Right hindlimb (tissue), 1 donor: ENCODE measurements at regions not wholly inside any gene's neighbourhood (a gene's known extent, or its start where the extent isn't known, plus 50 kb on each side); places are given as distances from the start of the nearest gene placed in this dataset.
"Not testable (repeated sequence)": the region's sequence is repeated elsewhere in the genome, so short reads cannot be mapped to it uniquely, and the experiment has no call there.

Experiments
- DNase-seq: peaks from one replicate; pipeline ENCODE4 v3.0.0-alpha.2; 2018

DNA sequence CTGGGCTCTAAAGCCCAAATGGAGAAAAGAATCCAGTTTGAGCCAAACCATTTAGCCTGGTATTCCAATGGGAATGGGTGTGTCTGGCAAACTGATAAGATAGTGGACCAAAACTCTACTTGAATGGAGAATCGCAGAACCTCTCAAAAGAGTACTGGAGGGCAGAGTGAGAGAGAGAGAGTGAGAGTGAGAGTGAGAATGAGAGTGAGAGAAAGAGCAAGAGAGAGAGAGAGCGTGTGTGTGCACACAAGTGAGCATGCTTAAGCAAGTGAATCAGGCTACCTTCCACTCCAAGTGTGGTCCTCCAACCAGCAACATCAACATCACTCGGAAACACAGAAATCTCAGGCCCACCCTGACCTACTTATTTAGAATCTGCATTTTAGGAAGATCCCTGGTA lies 58.8 kb downstream of the UQCRFS1 start:
- DNase-seq = no peak

- no peak for DNase-seq
These were observed 67.2 kb downstream of the UQCRFS1 start for GRCh38 chr19:29145756-29146155.

GRCh38 chr19:29143183-29143582 lies 69.8 kb downstream of the UQCRFS1 start:
- DNase-seq = no peak

DNA sequence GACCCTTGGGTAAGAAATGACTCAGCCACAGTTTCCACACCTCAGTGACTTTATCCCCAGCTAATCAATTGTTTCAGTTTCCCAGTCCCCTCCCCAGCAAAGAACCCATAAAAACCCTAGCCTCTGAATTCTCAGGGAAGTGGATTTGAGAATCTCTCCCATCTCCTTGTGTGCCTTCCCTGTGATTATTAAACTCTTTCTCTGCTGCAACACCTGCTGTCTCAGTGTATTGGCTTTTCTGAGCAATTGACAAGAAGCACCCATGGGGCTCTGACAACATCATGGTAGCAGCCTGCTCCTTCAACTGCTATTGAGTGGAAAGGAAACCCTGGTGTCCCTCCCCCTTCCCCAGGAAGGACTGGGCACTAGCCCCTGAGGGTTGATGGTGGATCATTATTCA lies 73.7 kb downstream of the UQCRFS1 start:
- no peak for DNase-seq

- DNase-seq = not testable (repeated sequence)
These were observed 74.7 kb downstream of the UQCRFS1 start for GRCh38 chr19:29138206-29138605.

DNA sequence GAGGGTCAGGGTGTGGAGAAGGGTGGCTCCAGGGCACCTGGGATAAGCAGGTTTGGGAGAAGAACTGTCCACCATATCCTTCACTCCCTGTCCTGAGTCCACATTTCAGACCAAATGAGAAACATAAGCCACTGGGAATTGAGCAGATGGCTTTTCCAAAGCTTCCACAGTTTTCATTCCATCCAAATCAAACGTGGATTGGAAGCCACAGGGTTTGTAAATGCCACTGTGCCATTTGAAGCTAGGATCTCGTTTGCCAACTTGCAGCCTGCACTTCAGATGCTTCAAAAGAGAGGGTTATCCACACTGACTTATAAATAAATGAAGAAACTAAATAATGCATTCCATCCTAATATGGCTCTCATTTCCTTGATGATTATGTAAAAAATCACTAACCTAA lies 81.5 kb downstream of the UQCRFS1 start:
- DNase-seq = no peak

DNA sequence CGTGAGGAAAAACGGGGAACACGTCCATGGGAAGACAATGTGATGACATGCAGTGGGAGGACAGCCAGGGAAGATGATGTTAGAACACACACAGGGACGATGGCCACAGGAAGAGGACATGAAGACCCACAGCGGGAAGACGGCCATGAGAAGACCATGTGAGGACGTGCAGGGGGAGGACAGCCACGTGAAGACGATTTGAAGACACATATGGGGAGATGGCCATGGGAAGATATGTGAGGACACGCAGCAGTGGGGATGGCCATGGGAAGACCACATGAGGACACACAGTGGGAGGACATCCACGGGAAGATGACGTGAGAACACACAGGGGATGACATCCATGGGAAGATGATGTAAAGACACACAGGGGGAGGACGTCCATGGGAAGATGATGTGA lies 83.8 kb downstream of the UQCRFS1 start:
- DNase-seq = no peak

- no peak for DNase-seq
These were observed 84.7 kb downstream of the UQCRFS1 start for GRCh38 chr19:29128203-29128602.

- DNase-seq = no peak
These were observed 90.8 kb downstream of the UQCRFS1 start for GRCh38 chr19:29122185-29122584.

GRCh38 chr19:29121684-29122083 lies 91.3 kb downstream of the UQCRFS1 start:
- no peak for DNase-seq

- no peak for DNase-seq
These were observed 92.5 kb downstream of the UQCRFS1 start for GRCh38 chr19:29120466-29120865.

DNA sequence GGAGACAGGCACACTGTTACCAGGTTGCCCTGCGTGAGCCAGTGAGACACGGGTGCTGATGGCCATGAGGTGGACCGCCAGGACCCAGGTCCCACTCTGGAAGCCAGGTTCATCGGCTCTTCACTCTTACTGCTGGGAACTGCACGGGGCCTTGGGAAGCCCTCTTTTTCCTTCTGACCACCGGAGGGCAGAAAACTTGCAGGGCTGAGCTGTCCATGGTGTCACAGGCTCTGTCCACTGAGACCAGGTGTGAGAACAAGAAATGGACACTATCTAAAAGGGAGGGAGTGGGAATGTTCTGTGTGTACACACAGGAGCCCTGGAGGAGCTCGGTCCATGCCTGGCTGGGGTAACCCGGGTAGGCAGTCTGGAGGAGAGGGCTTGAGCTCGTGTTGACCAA lies 93.4 kb downstream of the UQCRFS1 start:
- DNase-seq = no peak

- no peak for DNase-seq
These were observed 94.6 kb downstream of the UQCRFS1 start for GRCh38 chr19:29118389-29118788.

DNA sequence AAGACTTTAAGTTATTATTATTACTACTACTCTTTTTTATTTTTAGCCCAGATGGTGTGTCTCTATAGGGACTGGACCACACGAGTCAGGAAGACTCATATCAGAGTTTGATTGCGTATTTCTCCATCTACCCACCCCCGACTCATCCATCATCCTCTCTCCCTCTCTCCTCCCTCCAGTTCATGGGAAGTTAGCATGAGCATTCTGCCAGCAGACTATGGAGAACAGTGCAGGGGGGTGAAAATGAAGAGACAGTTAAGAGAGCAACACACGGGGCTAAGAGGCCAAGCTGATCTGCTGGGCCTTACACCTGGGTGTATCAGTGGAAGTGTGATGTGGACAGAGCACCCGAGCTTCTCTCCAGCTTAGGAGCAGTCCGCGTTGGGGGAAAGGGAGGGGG lies 95.0 kb downstream of the UQCRFS1 start:
- no peak for DNase-seq

- no peak for DNase-seq
These were observed 97.8 kb downstream of the UQCRFS1 start for GRCh38 chr19:29115181-29115580.

DNA sequence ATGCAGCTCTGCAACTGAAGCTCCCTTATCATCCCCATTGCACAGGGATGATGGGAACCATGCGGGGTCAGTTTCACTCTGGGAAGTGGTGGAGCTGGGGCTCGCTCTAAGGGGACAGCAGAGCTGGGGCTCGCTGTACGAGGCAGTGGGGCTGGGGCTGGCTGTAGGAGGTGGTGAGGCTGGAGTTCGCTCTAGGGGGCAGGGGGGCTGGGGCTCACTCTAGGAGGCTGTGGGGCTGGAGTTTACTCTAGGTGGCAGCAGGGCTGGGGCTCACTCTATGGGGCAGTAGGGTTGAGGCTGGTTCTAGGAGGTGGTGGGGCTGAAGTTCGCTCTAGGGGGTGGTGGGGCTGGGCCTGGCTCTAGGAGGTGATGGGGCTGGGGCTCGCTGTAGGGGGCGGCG lies 99.1 kb downstream of the UQCRFS1 start:
- DNase-seq = no peak

- no peak for DNase-seq
These were observed 101.4 kb downstream of the UQCRFS1 start for GRCh38 chr19:29111576-29111975.

GRCh38 chr19:29107831-29108230 lies 105.1 kb downstream of the UQCRFS1 start:
- no peak for DNase-seq

GRCh38 chr19:29106346-29106885 lies 106.5 kb downstream of the UQCRFS1 start:
- no peak for DNase-seq

- no peak for DNase-seq
These were observed 107.2 kb downstream of the UQCRFS1 start for GRCh38 chr19:29105629-29106292.

DNA sequence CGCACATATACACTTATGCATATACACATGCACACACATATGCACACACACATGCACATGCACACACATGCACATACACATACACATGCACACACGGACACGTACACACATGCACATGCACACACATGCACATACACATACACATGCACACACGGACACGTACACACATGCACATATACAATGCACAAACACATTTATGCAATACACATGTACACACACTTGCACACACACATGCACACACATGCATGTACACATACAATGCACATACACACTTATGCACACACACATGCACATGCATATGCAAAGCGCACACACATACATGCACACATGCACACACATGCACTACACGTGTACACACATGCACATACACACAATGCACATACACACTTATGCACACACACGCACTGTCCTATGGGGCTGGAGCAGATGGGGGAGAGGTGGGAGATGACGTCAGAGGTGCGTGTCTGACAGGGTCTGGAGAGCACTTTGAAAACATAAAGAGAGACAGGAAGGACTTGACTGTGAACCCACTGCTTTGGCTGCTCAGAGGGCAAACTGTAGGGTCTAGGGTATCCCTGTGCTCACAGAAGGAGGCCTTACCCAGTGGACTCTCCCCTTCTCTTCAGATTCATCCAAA lies 108.2 kb downstream of the UQCRFS1 start:
- DNase-seq = no peak

GRCh38 chr19:29098863-29099481 lies 114.0 kb downstream of the UQCRFS1 start:
- no peak for DNase-seq

DNA sequence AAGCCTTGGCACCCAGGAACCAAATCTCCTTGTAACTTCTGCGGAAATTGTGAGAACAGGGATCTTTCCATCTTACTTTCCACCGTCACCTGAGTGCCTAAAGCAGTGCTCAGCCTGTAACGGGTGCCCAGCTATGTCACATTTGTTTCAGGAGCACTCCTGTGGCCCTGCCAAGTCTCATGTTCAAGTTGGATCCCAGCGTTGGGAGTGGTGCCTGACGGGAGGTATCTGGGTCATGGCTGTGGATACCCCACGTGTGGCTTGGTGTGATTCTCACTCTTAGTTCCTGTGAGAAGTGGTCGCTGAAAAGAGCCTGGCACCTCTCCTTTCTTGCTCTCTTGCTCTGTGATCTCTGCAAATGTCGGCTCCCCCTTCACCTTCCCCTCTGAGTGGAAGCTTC lies 114.9 kb downstream of the UQCRFS1 start:
- no peak for DNase-seq

- DNase-seq = no peak
These were observed 116.1 kb downstream of the UQCRFS1 start for GRCh38 chr19:29096896-29097295.
